CD4-positive, alpha-beta T cell treated with Interleukin-2 at 100 ng/mL for 4 hours (primary cell): ENCODE measurements at regions not wholly inside any gene's neighbourhood (a gene's known extent, or its start where the extent isn't known, plus 50 kb on each side); places are given as distances from the start of the nearest gene placed in this dataset.
A peak's percentile ranks its signal among the peaks of the same experiment; 100 is the strongest.

Experiments used
- DNase-seq: peaks from one replicate; pipeline ENCODE4 v3.0.0-alpha.2; 2020; ENCODE audit warnings: low spot score

DNA sequence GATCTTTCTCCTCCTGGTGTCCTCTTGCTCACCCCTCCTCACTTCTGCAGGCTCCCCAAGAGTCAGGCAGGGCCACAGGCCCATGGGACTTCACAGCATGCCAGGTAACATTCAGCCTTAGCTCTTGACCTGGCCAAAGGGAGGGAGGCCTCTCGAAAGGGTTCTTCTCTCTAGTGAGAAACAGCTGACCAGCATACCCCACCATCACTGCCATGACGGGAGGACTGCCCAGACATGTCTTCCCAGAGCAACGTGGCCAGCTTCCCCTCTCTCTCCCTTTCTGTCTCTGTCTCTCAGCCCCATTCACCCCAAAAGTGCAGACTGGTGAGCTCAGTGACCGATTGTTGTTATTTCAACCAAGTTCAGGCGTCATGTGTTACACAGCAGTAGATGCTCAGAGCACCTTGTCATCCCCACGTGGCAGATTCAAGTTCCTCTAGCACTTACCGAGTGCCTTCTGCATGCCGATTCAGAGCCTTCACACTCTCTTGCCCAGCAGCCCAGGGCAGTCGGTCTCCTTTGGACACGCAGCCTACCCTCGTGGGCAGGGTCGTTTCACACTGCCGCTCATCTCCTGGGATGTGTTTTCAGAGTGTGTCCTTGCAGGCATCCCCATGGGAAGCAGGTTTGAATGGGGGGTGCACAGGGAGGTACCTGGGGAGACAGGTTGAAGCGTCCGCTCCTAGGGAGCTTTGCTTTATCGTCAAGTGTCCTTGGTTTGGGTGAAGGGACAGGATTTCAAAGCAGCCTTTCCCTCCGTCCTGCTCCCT is 259.9 kb downstream of the NDUFA10 start:
- no peak for DNase-seq

DNA sequence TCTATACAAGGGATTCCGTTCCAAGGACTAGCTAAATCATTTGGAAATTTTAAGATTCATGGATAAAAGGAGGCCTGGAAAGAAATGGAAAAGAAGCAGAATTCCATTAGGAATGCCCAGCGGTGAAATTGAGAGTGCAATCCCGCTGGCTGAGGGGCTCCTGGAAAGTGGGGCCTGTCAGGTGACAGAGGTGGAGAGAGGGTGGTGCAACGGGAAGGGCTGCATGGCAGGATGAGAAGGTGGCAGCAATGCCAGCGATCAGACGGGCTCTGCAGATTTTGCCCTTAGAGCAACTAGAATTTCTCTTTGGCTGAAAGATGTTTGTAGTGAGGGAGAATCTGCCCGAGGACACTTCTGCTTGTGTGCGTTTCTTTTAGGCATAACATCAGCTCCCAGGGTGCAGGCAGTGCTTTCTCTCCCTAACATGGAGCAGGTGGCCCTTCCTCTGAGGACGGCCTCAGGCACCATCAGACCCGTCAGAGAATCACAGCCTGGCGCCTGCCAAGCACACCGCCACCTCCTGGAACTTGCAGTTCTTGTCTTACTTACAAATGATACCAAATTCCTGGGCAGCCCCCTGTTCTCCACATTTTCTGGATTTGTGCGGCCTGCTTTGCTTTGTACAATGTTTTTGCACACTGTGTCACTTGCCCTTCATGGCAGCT is 261.6 kb downstream of the NDUFA10 start:
- no peak for DNase-seq

DNA sequence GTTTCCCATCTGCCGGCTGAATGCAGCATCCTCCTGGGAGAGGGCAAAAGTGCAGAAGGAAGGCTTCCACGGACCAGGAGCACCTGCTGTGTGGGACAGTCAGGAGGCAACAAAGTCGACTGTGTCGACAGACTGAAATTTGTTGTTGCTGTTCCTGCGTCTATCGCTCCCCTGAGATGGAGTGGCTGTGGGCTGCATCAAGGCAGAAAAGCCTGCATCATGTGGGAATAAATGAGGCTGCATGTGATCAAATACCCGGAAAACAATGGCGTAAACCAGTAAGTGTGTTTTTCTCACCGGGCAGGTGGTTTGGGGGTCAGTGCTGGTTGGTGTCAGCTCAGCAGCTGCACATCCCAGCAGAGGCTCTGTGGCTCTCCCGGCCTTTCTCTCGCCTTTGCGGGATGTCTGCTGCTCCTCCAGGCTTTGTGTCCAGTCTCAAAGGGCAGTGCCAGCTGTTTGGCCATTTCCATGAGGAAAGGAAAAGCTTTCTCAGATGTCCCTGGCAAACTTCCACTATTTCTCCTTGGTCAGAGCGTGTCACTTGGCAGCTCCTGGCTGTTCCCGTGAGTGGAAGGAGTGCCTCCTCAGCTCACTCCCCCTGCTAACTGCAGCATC is 262.4 kb downstream of the NDUFA10 start:
- no peak for DNase-seq

DNA sequence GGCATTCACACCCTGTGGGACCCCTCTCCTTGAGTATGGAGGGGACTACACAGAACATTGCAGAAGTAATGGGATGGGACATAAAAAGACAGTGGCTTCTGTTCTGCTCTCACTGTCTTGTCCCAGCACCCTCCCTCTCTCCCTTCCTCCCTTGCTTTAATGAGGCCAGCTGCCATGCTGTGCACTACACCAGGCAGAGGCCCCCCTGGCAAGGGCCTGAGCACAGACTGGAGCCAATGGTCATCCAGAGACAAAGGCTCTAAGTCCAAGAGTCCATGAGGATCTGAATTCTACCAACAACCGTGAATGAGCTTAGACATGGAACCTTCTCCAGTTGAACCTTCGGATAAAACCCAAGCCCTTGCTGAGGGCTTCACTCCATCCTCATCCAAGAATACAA is 263.0 kb downstream of the NDUFA10 start:
- DNase-seq, result no peak

DNA sequence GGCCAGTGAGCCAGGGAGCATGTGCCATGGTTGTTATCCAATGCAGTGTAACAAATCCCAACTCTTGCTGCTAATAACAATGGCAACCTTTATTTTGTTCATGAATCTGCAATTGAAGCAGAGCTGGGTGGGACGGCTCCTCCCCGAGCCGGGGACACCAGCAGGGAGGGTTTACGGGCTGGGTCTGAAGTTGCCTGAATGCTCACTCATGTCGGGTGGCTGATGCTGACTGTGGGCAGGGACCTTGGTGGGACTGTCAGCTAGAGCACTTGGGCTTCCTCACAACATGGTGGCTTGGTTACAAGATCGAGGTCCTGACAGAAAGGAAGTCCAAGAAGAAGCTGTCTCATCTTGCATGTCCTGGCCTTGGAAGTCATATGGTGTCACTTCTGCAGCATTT is 264.5 kb downstream of the NDUFA10 start:
- no peak for DNase-seq

GRCh38 chr2:239758279-239758877 is 266.8 kb downstream of the NDUFA10 start:
- DNase-seq, result no peak

GRCh38 chr2:239756790-239757760 is 268.1 kb downstream of the NDUFA10 start:
- DNase-seq, result no peak

- DNase-seq, result no peak
Observed at GRCh38 chr2:239756031-239756789, 268.9 kb downstream of the NDUFA10 start.

DNA sequence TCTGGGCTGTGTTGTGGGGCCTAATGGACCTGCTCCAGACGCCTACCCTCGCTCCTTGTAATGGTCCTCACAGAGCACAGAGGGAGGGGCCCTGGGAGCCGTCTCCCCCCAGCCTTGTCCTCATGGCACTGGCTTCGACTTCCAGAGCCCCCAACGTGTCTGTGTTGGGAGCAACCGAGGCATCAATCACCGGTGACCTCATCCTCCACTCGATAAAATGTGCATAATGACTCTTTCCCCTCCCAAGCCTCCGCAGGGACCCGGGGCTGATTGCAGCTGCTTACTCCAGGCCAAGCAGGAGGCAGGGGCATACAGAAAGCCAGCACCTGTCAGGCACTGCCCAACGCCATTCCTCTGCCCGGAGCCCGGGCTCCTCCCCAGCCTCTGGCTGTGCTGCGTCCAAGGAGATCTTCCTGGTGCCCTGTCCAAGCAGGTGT is 271.7 kb downstream of the NDUFA10 start:
- no peak for DNase-seq

DNA sequence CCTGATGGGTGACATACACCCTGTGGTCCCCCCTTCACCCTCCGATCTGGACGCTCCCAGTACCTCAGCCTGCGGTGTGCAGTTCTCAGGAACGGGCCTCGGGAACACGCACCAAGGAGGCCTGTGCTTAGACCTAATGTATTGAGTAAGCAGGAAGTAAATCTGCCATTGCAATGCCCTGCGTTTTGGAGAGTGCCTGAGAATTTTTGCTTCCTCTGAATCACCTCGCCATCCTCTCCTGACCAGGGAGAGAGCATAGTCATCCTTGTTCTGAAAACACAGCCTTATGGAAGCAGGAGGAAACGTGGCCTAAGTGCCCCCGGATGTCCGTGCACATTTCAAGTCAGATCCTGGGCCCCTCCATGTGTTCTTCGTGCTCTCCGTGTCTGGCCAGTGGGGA is 272.2 kb downstream of the NDUFA10 start:
- DNase-seq, result no peak

GRCh38 chr2:239751679-239752355 is 273.3 kb downstream of the NDUFA10 start:
- DNase-seq, result peak; percentile 6

DNA sequence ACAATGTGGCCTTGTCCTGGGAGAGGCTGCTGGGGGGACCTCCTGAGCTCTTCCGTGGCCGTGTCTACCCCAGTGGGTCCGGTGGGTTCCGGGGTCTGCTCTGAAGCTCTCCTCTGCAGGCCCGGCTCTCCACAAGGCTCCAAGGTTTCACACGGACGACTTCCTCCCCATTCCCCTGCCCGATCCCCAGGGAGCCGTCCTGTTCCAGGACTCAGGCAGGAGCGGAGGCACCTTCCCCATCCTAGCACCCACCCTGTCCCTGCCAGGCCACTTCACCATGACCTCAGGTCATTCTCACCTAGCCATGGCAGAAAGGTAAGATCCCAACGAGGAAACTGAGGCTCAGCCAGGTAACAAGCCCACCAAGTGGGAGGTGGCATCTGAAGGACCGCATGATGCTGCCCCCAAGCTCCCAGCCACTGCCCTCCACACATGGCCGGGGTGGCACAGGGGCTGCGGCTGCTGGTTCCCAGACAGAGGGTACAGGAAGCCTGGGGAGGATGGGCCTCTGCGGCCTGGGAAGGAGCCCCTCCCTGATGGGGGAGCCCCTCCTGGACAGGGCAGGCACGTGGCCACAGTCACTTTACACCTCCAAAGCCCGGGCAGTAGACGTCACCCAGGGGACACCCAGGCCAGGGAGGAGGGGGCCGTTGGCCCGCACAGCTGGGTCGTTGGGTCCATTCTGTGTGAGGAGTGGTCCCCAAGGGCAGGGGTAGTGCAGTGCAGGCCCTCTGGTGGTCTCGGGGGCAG is 274.0 kb downstream of the NDUFA10 start:
- DNase-seq, result no peak

DNA sequence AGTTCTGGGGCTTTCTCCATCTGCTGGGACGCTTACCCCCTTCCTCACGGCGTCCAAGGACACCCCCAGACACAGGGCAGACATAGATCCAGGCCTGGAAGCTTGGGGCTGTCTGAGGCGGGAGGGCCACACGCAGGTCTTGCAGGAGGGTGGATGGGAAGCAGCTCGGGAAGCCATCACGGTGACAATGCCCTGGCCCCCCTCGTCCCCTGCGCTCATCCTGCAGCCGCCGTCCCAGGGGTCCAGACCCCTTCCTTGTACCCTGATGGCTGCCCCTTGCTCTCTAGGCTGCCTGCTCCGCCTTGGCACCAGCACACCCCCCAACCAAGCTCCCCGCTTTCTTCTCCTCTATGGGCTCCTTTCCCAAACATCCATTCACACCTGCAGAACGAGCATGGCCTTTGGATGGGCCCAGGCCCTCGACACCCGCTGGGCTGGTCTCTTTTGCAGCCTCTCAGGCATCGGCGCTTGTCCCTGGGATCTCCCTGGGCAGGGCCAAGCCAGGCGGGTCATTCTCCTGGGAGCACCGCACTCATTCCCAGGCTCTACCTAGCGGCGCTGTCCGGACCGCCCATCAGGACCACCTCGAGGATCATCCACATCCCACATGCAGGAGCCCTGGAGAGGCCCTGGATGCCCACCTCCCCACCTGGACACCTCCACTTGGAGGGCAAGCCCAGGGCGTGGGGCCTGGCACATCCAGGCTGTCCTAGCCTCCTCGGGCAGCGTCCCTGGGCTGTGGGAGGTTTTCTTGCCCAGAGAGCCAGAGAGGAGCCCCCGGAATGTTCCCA is 274.9 kb downstream of the NDUFA10 start:
- DNase-seq, result no peak

- no peak for DNase-seq
Observed at GRCh38 chr2:239749272-239749873, 275.8 kb downstream of the NDUFA10 start.

- DNase-seq, result no peak
Observed at GRCh38 chr2:239748811-239749210, 276.3 kb downstream of the NDUFA10 start.

GRCh38 chr2:239747771-239748170 is 277.4 kb downstream of the NDUFA10 start:
- DNase-seq, result no peak

DNA sequence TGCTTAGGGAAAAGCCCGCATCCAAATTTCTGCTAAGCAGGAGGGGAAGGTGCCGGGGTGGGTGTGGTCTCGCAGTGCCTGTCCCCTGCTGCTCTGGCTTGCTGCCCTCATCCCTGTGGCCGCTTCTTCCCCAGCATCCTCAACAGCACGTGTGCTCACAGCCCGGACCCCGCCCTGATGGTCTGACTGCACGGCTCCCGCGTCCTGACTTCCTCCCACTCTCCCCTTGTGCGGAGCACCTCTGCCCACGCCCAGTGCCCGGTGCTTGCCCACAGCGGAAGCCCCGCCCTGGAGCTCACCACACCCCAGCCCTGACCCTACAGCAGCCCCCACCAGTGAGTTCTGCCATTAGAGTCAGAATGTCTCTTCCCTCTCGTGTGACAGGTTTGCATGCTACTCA is 277.9 kb downstream of the NDUFA10 start:
- DNase-seq, result no peak

DNA sequence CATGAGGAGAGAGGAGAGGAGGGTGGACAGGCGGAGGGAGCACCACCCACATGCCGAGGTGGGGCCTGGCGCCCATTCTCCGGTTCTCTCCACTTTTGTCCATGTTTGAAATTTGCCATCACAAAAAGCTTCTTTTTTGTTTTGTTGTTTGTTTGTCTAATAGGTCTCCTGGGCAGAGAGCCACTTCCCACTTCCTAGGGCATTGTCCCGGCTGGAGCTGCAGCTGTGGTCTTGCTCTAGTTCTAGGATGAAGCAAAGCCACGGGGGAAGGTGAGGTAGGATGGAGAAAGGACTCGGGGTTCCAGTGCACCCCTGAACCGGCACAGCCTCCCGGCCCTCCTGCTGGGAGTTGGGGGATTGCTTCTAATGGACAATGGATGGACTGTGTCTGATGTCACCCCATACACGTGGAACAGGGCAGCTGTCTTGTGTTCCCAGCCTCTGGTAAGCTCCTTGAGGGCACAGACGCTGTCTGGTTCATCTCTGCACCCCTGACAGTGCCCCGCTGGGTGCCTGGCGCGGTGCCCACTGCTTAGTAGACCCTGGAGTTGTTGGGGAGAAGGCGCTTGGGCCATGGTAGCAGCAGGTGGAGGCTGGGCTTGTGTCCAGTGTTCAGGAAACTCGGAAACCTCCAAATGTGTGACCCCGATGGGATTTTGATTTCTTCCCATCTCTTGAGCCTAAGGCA is 278.4 kb downstream of the NDUFA10 start:
- DNase-seq, result no peak
